ENCODE measurements at regions not wholly inside any gene's neighbourhood (a gene's known extent, or its start where the extent isn't known, plus 50 kb on each side); places are given as distances from the start of the nearest gene placed in this dataset.

DNA sequence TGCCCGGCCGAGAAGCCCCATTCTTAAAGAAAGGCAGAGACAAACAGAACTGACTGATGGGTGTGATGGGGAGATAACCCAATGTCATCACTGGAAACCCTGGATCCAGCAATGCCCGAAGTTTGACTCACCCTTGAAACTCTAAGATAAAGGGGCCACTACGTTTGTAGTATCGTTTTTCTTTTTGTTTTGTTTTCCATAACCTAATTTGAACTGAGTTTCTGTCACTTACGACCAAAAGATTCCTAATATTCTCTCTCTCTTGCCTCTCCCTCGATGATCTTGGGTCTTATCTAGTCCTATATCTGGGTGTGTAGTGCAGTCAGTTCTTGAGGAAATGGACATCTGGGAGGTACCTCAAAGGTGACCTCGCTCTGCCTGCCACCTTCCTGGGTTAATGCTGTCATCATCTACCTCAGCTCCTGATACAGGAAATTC is 57.8 kb upstream of the ID3 start:
- TF ChIP-seq, protein P1, sequence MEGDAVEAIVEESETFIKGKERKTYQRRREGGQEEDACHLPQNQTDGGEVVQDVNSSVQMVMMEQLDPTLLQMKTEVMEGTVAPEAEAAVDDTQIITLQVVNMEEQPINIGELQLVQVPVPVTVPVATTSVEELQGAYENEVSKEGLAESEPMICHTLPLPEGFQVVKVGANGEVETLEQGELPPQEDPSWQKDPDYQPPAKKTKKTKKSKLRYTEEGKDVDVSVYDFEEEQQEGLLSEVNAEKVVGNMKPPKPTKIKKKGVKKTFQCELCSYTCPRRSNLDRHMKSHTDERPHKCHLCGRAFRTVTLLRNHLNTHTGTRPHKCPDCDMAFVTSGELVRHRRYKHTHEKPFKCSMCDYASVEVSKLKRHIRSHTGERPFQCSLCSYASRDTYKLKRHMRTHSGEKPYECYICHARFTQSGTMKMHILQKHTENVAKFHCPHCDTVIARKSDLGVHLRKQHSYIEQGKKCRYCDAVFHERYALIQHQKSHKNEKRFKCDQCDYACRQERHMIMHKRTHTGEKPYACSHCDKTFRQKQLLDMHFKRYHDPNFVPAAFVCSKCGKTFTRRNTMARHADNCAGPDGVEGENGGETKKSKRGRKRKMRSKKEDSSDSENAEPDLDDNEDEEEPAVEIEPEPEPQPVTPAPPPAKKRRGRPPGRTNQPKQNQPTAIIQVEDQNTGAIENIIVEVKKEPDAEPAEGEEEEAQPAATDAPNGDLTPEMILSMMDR (IDR thresholded peaks at IDR 0.05) = no peak
- no peak for TF ChIP-seq POLR2A (IDR thresholded peaks at IDR 0.05)

Measured in adrenal gland (tissue), 5 donors.